ENCODE measurements at regions not wholly inside any gene's neighbourhood (a gene's known extent, or its start where the extent isn't known, plus 50 kb on each side); places are given as distances from the start of the nearest gene placed in this dataset.

DNA sequence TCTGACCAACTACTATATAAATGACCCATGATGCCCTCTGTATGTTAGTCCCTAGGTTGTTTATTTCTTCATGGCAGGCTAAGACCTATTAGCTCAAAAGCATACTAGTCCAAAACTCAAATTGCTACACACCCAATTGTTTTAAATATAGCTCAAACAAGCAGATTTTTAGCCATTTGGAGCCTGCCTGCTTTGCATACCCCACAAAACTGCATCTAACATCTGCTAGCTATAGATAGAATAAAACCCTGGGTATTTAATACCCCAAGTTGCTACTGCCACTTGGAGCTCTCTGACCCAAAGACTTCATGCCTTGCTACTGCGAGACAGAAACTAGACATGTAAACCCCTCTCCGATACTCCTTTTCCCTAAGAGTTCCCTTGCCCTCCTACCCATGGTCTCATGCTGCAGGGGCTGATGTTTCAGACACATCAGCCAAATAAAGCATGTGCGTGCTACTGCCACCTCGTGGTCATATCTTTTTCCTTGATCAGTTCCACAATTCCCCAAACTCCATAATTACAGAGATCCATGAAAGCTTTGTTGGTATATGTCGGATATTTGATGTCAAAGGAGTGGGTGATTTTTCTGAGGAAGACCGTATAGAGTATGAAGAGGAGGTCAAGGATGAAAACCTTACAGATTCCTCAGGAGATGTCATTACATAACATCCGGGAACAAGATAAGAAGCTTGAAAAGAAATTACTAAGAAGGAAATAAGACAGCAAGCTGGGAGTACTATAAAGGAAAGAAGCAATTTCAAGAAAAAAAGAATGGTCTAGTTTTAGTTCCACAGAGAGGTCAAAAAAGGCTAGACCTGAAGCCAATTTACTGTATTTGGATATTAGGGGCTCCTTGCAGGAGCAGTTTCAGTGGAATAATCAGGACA, 386.6 kb downstream of the SH2D4B start:
- TF ChIP-seq POLR2A (IDR thresholded peaks at IDR 0.05) (no peak), POLR2AphosphoS5 (IDR thresholded peaks at IDR 0.05) (no peak)
